CD4-positive, alpha-beta T cell (primary cell): ENCODE measurements at regions not wholly inside any gene's neighbourhood (a gene's known extent, or its start where the extent isn't known, plus 50 kb on each side); places are given as distances from the start of the nearest gene placed in this dataset.

Source experiments
- ATAC-seq: fragments of 200-7000 bp; cut with Tn5 transposase; one replicate; pipeline ENCODE4 v1.10.0; 2022; ENCODE audit warnings: mild to moderate bottlenecking; ENCODE audit not compliant: poor library complexity
- CTCF ChIA-PET: fragments of 350-600 bp; sonication (Branson Sonifier 250); formaldehyde crosslinking; loops from one replicate; lab custom pipeline; 2021; ENCODE audit warnings: antibody characterized with exemption, inconsistent platforms; lab: Charles Lee
- POLR2A ChIA-PET: fragments of 350-600 bp; sonication (Branson Sonifier 250); formaldehyde crosslinking; loops from one replicate; lab custom pipeline; 2021; ENCODE audit warnings: antibody characterized with exemption, inconsistent platforms; lab: Charles Lee
- DNase-seq, 14 experiments: peaks; one replicate each; pipeline ENCODE4 v3.0.0-alpha.2; 2013 to 2020; ENCODE audit warnings: mixed read lengths in 2 of 14
- H3K27ac ChIP-seq, 2 donors: one replicate each; pipeline versions ENCODE4 v1.5.1 to v1.7.0; 2013; ENCODE audit warnings: low read length in 2 of 2, low read depth in 1 of 2, mild to moderate bottlenecking in 1 of 2
- H3K27me3 ChIP-seq, 2 experiments: 1 replicate in 1 of 2; 2 replicates in 1 of 2; pipeline versions ENCODE4 v1.6.1 to v1.7.0; 2013; ENCODE audit warnings: low read length in 2 of 2, control low read depth in 1 of 2, mild to moderate bottlenecking in 1 of 2, moderate library complexity in 1 of 2; ENCODE audit not compliant: insufficient read depth in 2 of 2, control insufficient read depth in 1 of 2
- H3K36me3 ChIP-seq: one replicate; pipeline ENCODE4 v1.6.1; 2013; ENCODE audit warnings: low read length, control low read depth; ENCODE audit not compliant: insufficient read depth
- H3K4me1 ChIP-seq: one replicate; pipeline ENCODE4 v1.6.1; 2013; ENCODE audit warnings: low read length, control low read depth; ENCODE audit not compliant: insufficient read depth
- H3K4me3 ChIP-seq: one replicate; pipeline ENCODE4 v1.5.1; 2013; ENCODE audit warnings: mild to moderate bottlenecking, low read length, moderate library complexity
- H3K9me3 ChIP-seq, 2 experiments: 1 replicate in 1 of 2; 2 replicates in 1 of 2; pipeline versions ENCODE4 v1.6.1 to v1.7.0; 2013; ENCODE audit warnings: low read length in 2 of 2, mild to moderate bottlenecking in 2 of 2, control low read depth in 1 of 2, moderate library complexity in 1 of 2; ENCODE audit not compliant: control insufficient read depth in 1 of 2, insufficient read depth in 1 of 2
- H3K27ac Mint-ChIP-seq: one replicate; pipeline ENCODE4 v1.8.0; 2020; ENCODE audit warnings: mixed read lengths
- H3K27me3 Mint-ChIP-seq: one replicate; pipeline ENCODE4 v1.8.0; 2021; ENCODE audit warnings: mixed read lengths
- H3K36me3 Mint-ChIP-seq: one replicate; pipeline ENCODE4 v1.8.0; 2021; ENCODE audit warnings: low read depth, mixed read lengths
- H3K4me1 Mint-ChIP-seq: one replicate; pipeline ENCODE4 v1.8.0; 2021; ENCODE audit warnings: low read depth, mixed read lengths
- H3K4me3 Mint-ChIP-seq: one replicate; pipeline ENCODE4 v1.8.0; 2020; ENCODE audit warnings: mild to moderate bottlenecking, mixed read lengths
- H3K9me3 Mint-ChIP-seq: one replicate; pipeline ENCODE4 v1.8.0; 2020; ENCODE audit warnings: mixed read lengths
- CTCF ChIP-seq: fragments of 200-600 bp; IDR thresholded peaks from one replicate; pipeline ENCODE4 v1.8.0; 2022; ENCODE audit warnings: antibody characterized with exemption, mild to moderate bottlenecking
- intact Hi-C, 2 experiments: fragments of 100-400 bp; cut with DNase I in 1 of 2; cut with micrococcal nuclease in 1 of 2; formaldehyde crosslinking; loops; one replicate each; pipeline versions ENCODE4 v1.15.1 to v1.9.0; 2023 to 2025; cut with DNase I, micrococcal nuclease

GRCh38 chr13:21930536-21930935 is 259.7 kb downstream of the FGF9 start:
- TF ChIP-seq CTCF, result no peak
- no peak overlapping the region for H3K4me3 ChIP-seq
- Mint-ChIP-seq H3K27me3 (no peaks in the 10 kb centered on the region), H3K27ac (no peak overlapping the region), H3K4me3 (no peak overlapping the region), H3K9me3 (no peaks in the 10 kb centered on the region), H3K36me3 (no peaks in the 10 kb centered on the region), H3K4me1 (no peaks in the 10 kb centered on the region)
- no peaks in the 10 kb centered on the region for H3K27me3 ChIP-seq
- ATAC-seq (no peak), DNase-seq (no peak)
- H3K4me1 ChIP-seq, result no peaks in the 10 kb centered on the region
- H3K27ac ChIP-seq, result no peak overlapping the region
- H3K36me3 ChIP-seq, result no peaks in the 10 kb centered on the region
- no peaks in the 10 kb centered on the region for H3K9me3 ChIP-seq
- ChIA-PET CTCF (no interaction called here), POLR2A (no interaction called here)
- intact Hi-C loops, result no loop called here

GRCh38 chr13:21932578-21932977 is 261.7 kb downstream of the FGF9 start:
- ChIA-PET POLR2A (no interaction called here), CTCF (no interaction called here)
- TF ChIP-seq CTCF, result no peak
- Histone ChIP-seq H3K9me3 (peaks cover 0 to 7% of the 10 kb centered on the region in 2 experiments), H3K4me3 (no peak overlapping the region), H3K27me3 (no peaks in the 10 kb centered on the region), H3K27ac (no peak overlapping the region), H3K4me1 (no peaks in the 10 kb centered on the region), H3K36me3 (no peaks in the 10 kb centered on the region)
- Mint-ChIP-seq H3K36me3 (no peaks in the 10 kb centered on the region), H3K9me3 (no peaks in the 10 kb centered on the region), H3K27me3 (peaks cover under 1% of the 10 kb centered on the region), H3K4me3 (no peak overlapping the region), H3K4me1 (no peaks in the 10 kb centered on the region), H3K27ac (no peak overlapping the region)
- ATAC-seq (no peak), DNase-seq (no peak)
- intact Hi-C loops, result no loop called here

GRCh38 chr13:21932996-21933395 is 262.1 kb downstream of the FGF9 start:
- Mint-ChIP-seq H3K4me3 (no peak overlapping the region), H3K27me3 (peaks cover 4% of the 10 kb centered on the region), H3K27ac (no peak overlapping the region), H3K36me3 (no peaks in the 10 kb centered on the region), H3K4me1 (no peaks in the 10 kb centered on the region), H3K9me3 (no peaks in the 10 kb centered on the region)
- ChIA-PET POLR2A (no interaction called here), CTCF (no interaction called here)
- H3K4me1 ChIP-seq, result no peaks in the 10 kb centered on the region
- ATAC-seq (no peak), DNase-seq (no peak)
- peaks cover 0 to 7% of the 10 kb centered on the region in 2 experiments for H3K9me3 ChIP-seq
- H3K27ac ChIP-seq, result no peak overlapping the region
- no peaks in the 10 kb centered on the region for H3K27me3 ChIP-seq
- no peak for TF ChIP-seq CTCF
- intact Hi-C loops, result no loop called here
- H3K36me3 ChIP-seq, result no peaks in the 10 kb centered on the region
- no peak overlapping the region for H3K4me3 ChIP-seq
